ENCODE measurements at regions not wholly inside any gene's neighbourhood (a gene's known extent, or its start where the extent isn't known, plus 50 kb on each side); places are given as distances from the start of the nearest gene placed in this dataset.

DNA sequence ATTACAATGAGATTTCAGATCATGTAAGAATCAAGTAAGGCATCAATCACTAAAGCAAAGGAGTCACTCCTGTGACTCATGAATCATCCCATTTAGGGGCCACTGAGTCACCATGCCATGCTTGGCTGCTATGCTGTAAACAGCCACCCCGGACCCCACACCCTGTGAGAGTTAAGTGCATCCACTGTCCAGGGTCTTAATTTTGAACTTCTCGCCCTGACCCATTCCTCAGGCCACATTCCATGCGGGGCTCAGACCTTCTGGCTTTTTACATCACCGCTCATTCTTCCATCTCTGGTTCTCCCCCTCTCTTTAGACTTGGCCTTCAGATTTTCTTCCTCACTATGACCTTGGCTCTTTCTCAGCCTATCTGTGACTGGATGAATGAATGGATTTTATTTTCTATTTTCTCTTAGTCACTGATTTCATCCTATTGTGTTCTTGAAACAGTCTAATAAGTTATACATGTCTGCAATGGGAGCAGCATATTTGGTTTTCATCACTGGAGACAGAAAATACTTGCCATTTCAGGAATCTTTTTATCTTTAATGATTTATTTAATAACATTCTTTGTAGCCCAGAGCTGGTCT lies 239.6 kb downstream of the SKIDA1 start:
- TF ChIP-seq EP300 (IDR thresholded peaks at IDR 0.05; ENCODE audit: borderline replicate concordance): peak; percentile 57
- no peak for TF ChIP-seq FOXM1 (IDR thresholded peaks at IDR 0.05; ENCODE audit: borderline replicate concordance, low read depth)
- TF ChIP-seq NFIC (IDR thresholded peaks at IDR 0.05): 0 out of 2 replicates have a peak, but pooled peaks have one; percentile 14
- TF ChIP-seq CREB1 (IDR thresholded peaks at IDR 0.05; ENCODE audit: low read depth): no peak
- TF ChIP-seq YY1 (IDR thresholded peaks at IDR 0.05; ENCODE audit: low read depth): no peak
- TF ChIP-seq CEBPB (IDR thresholded peaks at IDR 0.05): no peak

Data from Ishikawa (cell line).